ENCODE measurements at regions not wholly inside any gene's neighbourhood (a gene's known extent, or its start where the extent isn't known, plus 50 kb on each side); places are given as distances from the start of the nearest gene placed in this dataset.
A peak's percentile ranks its signal among the peaks of the same experiment; 100 is the strongest.
"Not testable (repeated sequence)": the region's sequence is repeated elsewhere in the genome, so short reads cannot be mapped to it uniquely, and the experiment has no call there.

- H3K4me3 ChIP-seq (ENCODE audit: low read length) = no peak overlapping the region
- DNase-seq (ENCODE audit: low read depth, low spot score) = no peak
Observed at GRCh38 chr12:84550518-84550917, 362.1 kb downstream of the SLC6A15 start.

- no peak for DNase-seq (ENCODE audit: low read depth, low spot score)
- no peak overlapping the region for H3K4me3 ChIP-seq (ENCODE audit: low read length)
Observed at GRCh38 chr12:84542289-84542688, 370.3 kb downstream of the SLC6A15 start.

GRCh38 chr12:84537666-84538065 is 374.9 kb downstream of the SLC6A15 start:
- no peak for DNase-seq (ENCODE audit: low read depth, low spot score)
- no peak overlapping the region for H3K4me3 ChIP-seq (ENCODE audit: low read length)

- no peak overlapping the region for H3K4me3 ChIP-seq (ENCODE audit: low read length)
- DNase-seq (ENCODE audit: low read depth, low spot score) = no peak
Observed at GRCh38 chr12:84512751-84513150, 399.8 kb downstream of the SLC6A15 start.

GRCh38 chr12:84508851-84509260 is 403.7 kb downstream of the SLC6A15 start:
- H3K4me3 ChIP-seq (ENCODE audit: low read length) = no peak overlapping the region
- DNase-seq (ENCODE audit: low read depth, low spot score) = no peak

DNA sequence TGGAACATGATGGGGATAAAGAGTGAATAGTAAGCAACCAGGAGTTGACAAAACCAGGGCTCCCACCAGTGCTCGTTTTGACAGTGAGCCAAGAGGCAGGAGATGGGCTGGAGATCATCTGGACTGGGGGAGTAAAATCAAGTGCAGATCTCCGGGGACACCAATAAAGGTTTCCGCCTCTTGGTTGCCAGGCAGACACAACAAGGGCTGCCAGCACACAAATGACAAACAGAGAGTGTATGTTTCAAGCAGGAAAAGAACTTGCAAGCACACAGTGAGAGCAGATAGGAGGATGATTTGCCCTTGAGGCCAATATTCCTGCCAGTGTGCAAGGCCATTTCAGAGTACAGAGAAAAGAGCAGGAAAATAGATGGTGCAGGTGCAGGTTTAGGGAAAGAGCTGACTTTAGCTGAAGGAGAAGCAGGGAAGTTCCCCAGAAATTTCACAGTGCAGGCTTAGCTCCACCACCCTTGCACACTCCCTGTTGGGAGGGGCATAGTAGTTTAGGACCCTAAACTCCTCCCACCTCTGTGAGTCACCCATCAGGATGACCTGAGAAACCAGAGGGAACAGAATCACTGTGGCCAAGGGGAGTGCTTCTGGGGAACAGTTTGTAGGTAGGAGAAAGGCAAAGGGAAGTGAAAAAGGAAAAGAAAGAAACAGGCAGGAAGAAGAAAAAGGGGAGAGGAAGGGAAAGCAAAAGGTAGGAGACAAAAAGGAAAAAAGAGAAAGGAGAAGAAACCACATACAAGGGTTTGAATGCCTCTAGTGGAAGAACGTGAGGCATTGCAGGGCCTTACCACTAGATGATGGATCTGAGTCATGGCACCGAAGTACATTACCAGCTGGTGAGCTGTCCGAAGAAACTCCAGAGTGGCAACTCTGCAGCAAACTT is 404.4 kb downstream of the SLC6A15 start:
- no peak overlapping the region for H3K4me3 ChIP-seq (ENCODE audit: low read length)
- DNase-seq (ENCODE audit: low read depth, low spot score) = no peak

- DNase-seq (ENCODE audit: low read depth, low spot score) = no peak
- H3K4me3 ChIP-seq (ENCODE audit: low read length) = no peak overlapping the region
Observed at GRCh38 chr12:84506282-84506681, 406.3 kb downstream of the SLC6A15 start.

DNA sequence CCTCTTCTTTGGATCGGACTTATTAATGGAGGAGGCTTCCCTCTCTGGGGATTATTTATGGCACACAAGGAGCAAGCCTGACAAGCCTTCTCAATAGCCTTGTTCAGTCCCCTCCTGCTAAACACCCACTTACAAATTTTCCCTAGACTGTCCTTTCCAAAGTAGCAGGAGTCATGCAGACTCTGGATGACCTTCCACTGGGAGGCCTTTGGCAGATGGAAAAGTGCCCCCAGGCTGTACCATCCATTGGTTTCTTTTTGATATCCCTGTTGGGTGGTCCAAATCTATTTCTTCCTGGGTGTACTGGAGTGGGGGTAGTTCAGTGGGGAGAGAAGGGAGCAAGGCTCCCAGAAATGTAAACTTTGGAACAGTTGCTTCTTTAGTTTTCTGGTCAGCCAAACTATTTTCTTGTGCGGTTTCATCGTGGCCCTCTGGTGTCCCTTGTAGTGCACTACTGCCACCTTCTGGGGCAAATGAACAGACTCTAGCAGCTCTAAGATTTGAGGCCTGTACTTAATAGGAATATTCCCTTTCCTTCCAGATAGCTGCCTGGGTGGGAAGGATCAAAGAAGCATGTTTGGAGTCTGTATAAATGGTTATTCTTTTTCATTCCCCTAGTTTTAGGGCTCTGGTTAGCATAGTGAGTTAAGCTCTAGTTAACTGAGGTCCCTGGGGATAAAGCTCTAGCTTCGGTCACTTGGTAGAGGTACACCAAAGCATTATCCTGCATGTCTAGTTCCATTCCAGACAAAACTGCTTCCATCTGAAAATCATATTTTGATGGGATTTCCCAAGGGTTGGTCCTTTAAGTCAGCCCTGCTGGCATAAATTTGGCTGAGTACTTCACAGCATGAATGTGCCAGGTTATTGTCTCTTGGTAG is 409.5 kb downstream of the SLC6A15 start:
- H3K4me3 ChIP-seq (ENCODE audit: low read length) = no peak overlapping the region
- DNase-seq (ENCODE audit: low read depth, low spot score) = peak; percentile 9

DNA sequence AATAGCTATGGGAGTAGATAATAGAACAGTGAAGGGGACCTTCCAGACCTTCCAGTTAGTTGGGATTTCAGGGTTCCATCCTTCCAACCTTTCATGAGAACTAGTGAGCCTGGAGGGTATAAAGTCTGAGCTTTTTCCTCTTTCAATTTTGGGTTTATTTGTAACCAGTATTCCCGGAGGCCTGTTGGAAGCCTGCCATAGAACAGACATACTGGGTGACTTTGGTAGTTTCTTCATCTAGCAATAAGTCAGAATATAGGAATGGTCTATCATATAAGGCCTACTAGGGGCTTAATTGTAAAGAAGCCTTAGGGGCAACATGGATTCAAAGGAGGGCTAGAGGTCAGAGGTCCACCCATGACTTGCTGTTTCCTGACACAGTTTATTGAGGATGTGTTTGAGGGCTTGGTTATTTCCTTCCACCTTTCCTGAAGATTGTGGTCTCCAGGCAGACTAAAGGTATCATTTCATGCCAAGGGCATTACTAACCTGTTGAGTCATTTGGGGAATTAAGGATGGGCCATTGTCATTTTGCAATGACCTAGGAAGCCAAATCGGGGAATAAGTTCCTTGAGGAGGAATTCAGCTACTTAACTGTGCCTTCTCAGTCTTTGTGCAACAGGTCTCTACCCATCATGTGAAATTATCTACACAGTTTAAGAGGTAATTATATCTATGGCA is 410.3 kb downstream of the SLC6A15 start:
- DNase-seq (ENCODE audit: low read depth, low spot score) = no peak
- H3K4me3 ChIP-seq (ENCODE audit: low read length) = no peak overlapping the region

GRCh38 chr12:84497819-84498218 is 414.8 kb downstream of the SLC6A15 start:
- H3K4me3 ChIP-seq (ENCODE audit: low read length) = no peak overlapping the region
- DNase-seq (ENCODE audit: low read depth, low spot score) = peak; percentile 12

GRCh38 chr12:84495711-84496110 is 416.9 kb downstream of the SLC6A15 start:
- H3K4me3 ChIP-seq (ENCODE audit: low read length) = no peak overlapping the region
- DNase-seq (ENCODE audit: low read depth, low spot score) = no peak

GRCh38 chr12:84492351-84492883 is 420.2 kb downstream of the SLC6A15 start:
- no peak for DNase-seq (ENCODE audit: low read depth, low spot score)
- no peak overlapping the region for H3K4me3 ChIP-seq (ENCODE audit: low read length)

GRCh38 chr12:84484798-84485197 is 427.8 kb downstream of the SLC6A15 start:
- no peak overlapping the region for H3K4me3 ChIP-seq (ENCODE audit: low read length)
- no peak for DNase-seq (ENCODE audit: low read depth, low spot score)

DNA sequence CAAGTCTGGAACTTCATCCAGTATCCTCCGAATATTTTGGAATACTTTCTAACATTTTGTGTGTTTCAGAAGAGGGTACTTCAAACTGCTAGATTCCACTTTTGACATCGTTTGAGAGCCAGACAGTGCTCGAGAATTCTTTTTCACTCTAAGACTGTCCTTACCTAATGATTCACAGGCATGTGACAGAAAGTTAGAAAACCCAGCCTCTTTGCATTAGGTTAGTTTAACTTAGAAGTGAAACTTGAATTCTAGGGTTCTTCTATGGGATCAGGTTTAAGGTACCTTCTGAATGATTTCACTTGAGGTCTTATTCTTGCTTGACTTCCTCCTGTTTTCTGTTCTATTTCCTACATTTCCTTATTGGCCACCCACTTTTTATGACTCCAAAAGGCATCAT is 431.8 kb downstream of the SLC6A15 start:
- DNase-seq (ENCODE audit: low read depth, low spot score) = no peak
- no peak overlapping the region for H3K4me3 ChIP-seq (ENCODE audit: low read length)

DNA sequence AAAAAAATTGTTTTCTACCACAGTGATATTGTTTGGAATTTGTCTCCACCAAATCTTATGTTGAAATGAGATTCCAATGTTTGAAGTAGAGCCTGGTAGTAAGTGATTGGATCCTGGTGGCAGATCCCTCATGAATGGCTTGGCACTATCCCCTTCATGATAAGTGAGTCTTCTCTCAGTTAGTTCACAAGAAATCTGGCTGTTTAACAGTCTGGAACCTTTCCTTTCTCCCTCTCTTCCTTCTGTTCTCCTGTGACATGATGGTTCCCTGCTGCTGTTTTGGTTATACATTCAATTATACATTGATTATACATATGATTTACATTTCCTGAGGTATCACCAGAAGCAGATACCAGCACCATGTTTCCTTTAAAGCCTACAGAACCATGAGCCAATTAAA is 442.2 kb downstream of the SLC6A15 start:
- no peak overlapping the region for H3K4me3 ChIP-seq (ENCODE audit: low read length)
- DNase-seq (ENCODE audit: low read depth, low spot score) = no peak

DNA sequence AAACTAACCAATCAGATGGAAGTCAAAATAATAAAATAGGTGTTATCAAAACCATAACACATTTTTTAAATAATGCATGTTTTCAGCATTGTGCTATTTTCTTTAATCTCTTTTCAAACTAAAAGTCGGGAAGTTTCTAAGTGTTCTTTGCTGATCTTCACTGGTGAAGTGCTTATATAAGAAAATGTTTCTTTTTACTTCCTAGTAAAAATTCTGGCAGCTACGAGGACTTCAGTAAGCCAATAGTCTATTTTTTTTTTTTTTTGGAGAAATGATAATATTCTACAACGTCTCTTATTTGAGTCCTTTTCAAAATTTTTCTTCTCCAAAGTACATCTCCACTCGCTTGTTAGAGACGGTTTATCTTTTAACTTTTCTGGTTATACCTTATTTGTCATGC is 448.0 kb downstream of the SLC6A15 start:
- no peak overlapping the region for H3K4me3 ChIP-seq (ENCODE audit: low read length)
- no peak for DNase-seq (ENCODE audit: low read depth, low spot score)

GRCh38 chr12:84463741-84464495 is 448.7 kb downstream of the SLC6A15 start:
- H3K4me3 ChIP-seq (ENCODE audit: low read length) = no peak overlapping the region
- no peak for DNase-seq (ENCODE audit: low read depth, low spot score)

- DNase-seq (ENCODE audit: low read depth, low spot score) = no peak
Observed at GRCh38 chr12:84455598-84455997, 457.0 kb downstream of the SLC6A15 start.

GRCh38 chr12:84446478-84446877 is 466.1 kb downstream of the SLC6A15 start:
- H3K4me3 ChIP-seq (ENCODE audit: low read length); DNase-seq (ENCODE audit: low read depth, low spot score): not testable (repeated sequence)

More at GRCh38 chr12:84455598-84455997, 457.0 kb downstream of the SLC6A15 start:
- H3K4me3 ChIP-seq (ENCODE audit: low read length) = no peak overlapping the region
